WTC11 (cell line): ENCODE measurements at regions not wholly inside any gene's neighbourhood (a gene's known extent, or its start where the extent isn't known, plus 50 kb on each side); places are given as distances from the start of the nearest gene placed in this dataset.

Source experiments
- ATAC-seq: fragments of 200-7000 bp; cut with Tn5 transposase; 2 replicates; pipeline ENCODE4 v1.10.0; 2021; ENCODE audit warnings: mild to moderate bottlenecking, moderate library complexity
- CTCF ChIA-PET: fragments of 300-600 bp; sonication (Branson Sonifier 250); formaldehyde crosslinking; loops from one replicate; lab custom pipeline; 2021; ENCODE audit warnings: antibody characterized with exemption; lab: Charles Lee
- POLR2A ChIA-PET: fragments of 350-600 bp; sonication (Branson Sonifier 250); formaldehyde crosslinking; loops from one replicate; lab custom pipeline; 2021; ENCODE audit warnings: antibody characterized with exemption; lab: Charles Lee
- DNase-seq: peaks from one replicate; pipeline ENCODE4 v3.0.0; 2021; ENCODE audit warnings: low spot score
- H3K27ac Mint-ChIP-seq: 2 replicates; pipeline ENCODE4 v1.8.0; 2021; ENCODE audit warnings: mixed read lengths
- H3K27me3 Mint-ChIP-seq: 2 replicates; pipeline ENCODE4 v1.8.0; 2021; ENCODE audit warnings: low read depth, mild to moderate bottlenecking, moderate library complexity, mixed read lengths
- H3K36me3 Mint-ChIP-seq: 2 replicates; pipeline ENCODE4 v1.8.0; 2021; ENCODE audit warnings: mixed read lengths
- H3K4me1 Mint-ChIP-seq: 2 replicates; pipeline ENCODE4 v1.8.0; 2022; ENCODE audit warnings: mixed read lengths
- H3K4me3 Mint-ChIP-seq: 2 replicates; pipeline ENCODE4 v1.8.0; 2021; ENCODE audit warnings: mild to moderate bottlenecking, moderate library complexity, mixed read lengths
- H3K9me3 Mint-ChIP-seq: 2 replicates; pipeline ENCODE4 v1.8.0; 2021; ENCODE audit warnings: mixed read lengths
- FOXJ3 ChIP-seq: sonication (generic); formaldehyde crosslinking; IDR thresholded peaks from 2 replicates; pipeline ENCODE4 v1.9.0; 2021; ENCODE audit warnings: missing genetic modification reagents, mild to moderate bottlenecking, borderline replicate concordance
- GABPB1 ChIP-seq: sonication (generic); formaldehyde crosslinking; IDR thresholded peaks from 2 replicates; pipeline ENCODE4 v1.8.1; 2023; ENCODE audit warnings: mild to moderate bottlenecking, missing genetic modification reagents
- GTF2I ChIP-seq: fragments of 250-450 bp; sonication (Bioruptor Pico); conservative IDR thresholded peaks from 2 replicates; pipeline ENCODE4 v1.4.0; 2021; ENCODE audit warnings: mild to moderate bottlenecking
- SMAD4 ChIP-seq: sonication (generic); formaldehyde crosslinking; IDR thresholded peaks from 2 replicates; pipeline ENCODE4 v1.8.0; 2022; ENCODE audit warnings: mild to moderate bottlenecking, missing genetic modification reagents
- ZNF138 ChIP-seq: sonication (generic); formaldehyde crosslinking; conservative IDR thresholded peaks from 2 replicates; pipeline ENCODE4 v1.8.1; 2022; ENCODE audit warnings: mild to moderate bottlenecking, moderate library complexity, missing genetic modification reagents
- TF ChIP-seq, protein P1 (sequence below): sonication (generic); formaldehyde crosslinking; IDR thresholded peaks from 2 replicates; pipeline ENCODE4 v1.8.1; 2023; ENCODE audit warnings: mild to moderate bottlenecking, moderate library complexity, missing genetic modification reagents
- TF ChIP-seq, protein P2 (sequence below): fragments of 200-600 bp; IDR thresholded peaks from 2 replicates; pipeline ENCODE4 v1.8.0; 2022; ENCODE audit warnings: antibody characterized with exemption
- TF ChIP-seq, protein P3 (sequence below): fragments of 250-450 bp; sonication (Bioruptor Pico); IDR thresholded peaks from 2 replicates; pipeline ENCODE4 v1.9.0; 2021; ENCODE audit warnings: mild to moderate bottlenecking
- TF ChIP-seq, protein P4 (sequence below): sonication (generic); formaldehyde crosslinking; IDR thresholded peaks from 2 replicates; pipeline ENCODE4 v1.8.1; 2022; ENCODE audit warnings: mild to moderate bottlenecking, moderate library complexity, missing genetic modification reagents
- TF ChIP-seq, protein P5 (sequence below): sonication (generic); formaldehyde crosslinking; IDR thresholded peaks from 2 replicates; pipeline ENCODE4 v1.8.1; 2022; ENCODE audit warnings: mild to moderate bottlenecking, missing genetic modification reagents, moderate library complexity, borderline replicate concordance

DNA sequence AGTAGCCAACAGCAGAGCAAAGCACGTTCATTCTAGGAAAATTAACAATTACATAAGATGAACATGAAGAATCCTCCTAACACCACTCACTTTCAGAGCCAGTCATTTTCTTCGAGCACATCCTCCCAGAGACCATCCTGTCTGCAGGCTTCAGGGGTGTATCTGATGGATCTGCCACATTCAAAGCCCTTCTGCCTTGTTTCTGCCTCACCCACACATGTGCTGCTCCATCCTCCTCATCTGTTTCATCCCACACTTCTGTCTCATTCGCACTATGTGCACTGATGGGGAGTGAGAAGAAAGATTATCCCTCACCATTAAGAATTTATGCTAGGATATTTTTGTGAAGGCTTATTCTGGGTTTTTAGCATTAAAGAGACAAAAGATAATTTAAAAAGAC, 287.9 kb upstream of the PKDCC start (continued):
- TF ChIP-seq, protein P1, sequence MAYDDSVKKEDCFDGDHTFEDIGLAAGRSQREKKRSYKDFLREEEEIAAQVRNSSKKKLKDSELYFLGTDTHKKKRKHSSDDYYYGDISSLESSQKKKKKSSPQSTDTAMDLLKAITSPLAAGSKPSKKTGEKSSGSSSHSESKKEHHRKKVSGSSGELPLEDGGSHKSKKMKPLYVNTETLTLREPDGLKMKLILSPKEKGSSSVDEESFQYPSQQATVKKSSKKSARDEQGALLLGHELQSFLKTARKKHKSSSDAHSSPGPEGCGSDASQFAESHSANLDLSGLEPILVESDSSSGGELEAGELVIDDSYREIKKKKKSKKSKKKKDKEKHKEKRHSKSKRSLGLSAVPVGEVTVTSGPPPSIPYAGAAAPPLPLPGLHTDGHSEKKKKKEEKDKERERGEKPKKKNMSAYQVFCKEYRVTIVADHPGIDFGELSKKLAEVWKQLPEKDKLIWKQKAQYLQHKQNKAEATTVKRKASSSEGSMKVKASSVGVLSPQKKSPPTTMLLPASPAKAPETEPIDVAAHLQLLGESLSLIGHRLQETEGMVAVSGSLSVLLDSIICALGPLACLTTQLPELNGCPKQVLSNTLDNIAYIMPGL (CRISPR knock-in tag) = no peak

DNA sequence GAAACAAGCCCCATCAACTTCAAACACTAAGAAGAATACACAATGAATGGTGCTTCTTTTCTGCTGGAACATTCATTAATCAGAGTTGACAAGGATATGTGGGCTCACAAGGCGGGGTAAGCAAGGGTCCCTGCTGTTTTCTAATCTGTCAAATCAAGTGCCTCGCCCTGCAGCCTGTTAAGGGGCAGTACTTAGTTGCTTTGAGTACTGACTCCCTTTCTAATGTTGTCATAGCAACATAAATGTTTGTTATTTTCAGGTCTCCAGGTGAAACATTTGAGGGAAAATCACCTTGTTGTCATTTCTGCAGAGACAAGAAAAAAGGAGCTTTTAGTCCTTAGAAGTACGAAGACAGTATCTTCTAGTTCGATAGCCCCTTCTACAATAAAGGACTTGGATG, 284.7 kb upstream of the PKDCC start:
- TF ChIP-seq, protein P2, sequence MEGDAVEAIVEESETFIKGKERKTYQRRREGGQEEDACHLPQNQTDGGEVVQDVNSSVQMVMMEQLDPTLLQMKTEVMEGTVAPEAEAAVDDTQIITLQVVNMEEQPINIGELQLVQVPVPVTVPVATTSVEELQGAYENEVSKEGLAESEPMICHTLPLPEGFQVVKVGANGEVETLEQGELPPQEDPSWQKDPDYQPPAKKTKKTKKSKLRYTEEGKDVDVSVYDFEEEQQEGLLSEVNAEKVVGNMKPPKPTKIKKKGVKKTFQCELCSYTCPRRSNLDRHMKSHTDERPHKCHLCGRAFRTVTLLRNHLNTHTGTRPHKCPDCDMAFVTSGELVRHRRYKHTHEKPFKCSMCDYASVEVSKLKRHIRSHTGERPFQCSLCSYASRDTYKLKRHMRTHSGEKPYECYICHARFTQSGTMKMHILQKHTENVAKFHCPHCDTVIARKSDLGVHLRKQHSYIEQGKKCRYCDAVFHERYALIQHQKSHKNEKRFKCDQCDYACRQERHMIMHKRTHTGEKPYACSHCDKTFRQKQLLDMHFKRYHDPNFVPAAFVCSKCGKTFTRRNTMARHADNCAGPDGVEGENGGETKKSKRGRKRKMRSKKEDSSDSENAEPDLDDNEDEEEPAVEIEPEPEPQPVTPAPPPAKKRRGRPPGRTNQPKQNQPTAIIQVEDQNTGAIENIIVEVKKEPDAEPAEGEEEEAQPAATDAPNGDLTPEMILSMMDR = no peak
- TF ChIP-seq SMAD4 = no peak
- ChIA-PET CTCF (no interaction called here), POLR2A (no interaction called here)
- DNase-seq = no peak
- no peak overlapping the region for H3K27ac Mint-ChIP-seq
- H3K27me3 Mint-ChIP-seq = no peaks in the 10 kb centered on the region
- no peaks in the 10 kb centered on the region for H3K36me3 Mint-ChIP-seq
- H3K4me3 Mint-ChIP-seq = no peak overlapping the region
- no peak for ATAC-seq
- H3K4me1 Mint-ChIP-seq = no peaks in the 10 kb centered on the region
- peaks cover 3% of the 10 kb centered on the region; the same call in 1 of the 2 replicates for H3K9me3 Mint-ChIP-seq

DNA sequence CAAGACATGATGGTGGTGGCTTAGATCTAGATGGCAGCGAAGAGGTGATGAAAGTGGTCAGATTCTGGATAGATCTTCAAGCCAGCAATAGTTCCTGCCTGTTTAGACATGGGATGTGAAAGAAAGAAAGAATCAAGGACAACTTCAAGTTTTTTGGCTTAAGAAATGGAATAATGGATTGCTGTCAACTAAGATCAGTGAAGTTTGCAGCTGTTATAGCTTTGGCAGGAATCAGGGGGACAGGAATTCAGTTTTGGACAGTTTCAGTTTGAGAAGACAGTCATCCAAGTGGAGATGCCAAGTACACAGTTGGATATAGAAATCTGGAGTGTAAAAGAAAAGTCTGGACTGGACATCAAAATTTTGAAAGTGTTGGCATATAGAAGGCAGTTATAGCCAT, 283.7 kb upstream of the PKDCC start:
- TF ChIP-seq, protein P3, sequence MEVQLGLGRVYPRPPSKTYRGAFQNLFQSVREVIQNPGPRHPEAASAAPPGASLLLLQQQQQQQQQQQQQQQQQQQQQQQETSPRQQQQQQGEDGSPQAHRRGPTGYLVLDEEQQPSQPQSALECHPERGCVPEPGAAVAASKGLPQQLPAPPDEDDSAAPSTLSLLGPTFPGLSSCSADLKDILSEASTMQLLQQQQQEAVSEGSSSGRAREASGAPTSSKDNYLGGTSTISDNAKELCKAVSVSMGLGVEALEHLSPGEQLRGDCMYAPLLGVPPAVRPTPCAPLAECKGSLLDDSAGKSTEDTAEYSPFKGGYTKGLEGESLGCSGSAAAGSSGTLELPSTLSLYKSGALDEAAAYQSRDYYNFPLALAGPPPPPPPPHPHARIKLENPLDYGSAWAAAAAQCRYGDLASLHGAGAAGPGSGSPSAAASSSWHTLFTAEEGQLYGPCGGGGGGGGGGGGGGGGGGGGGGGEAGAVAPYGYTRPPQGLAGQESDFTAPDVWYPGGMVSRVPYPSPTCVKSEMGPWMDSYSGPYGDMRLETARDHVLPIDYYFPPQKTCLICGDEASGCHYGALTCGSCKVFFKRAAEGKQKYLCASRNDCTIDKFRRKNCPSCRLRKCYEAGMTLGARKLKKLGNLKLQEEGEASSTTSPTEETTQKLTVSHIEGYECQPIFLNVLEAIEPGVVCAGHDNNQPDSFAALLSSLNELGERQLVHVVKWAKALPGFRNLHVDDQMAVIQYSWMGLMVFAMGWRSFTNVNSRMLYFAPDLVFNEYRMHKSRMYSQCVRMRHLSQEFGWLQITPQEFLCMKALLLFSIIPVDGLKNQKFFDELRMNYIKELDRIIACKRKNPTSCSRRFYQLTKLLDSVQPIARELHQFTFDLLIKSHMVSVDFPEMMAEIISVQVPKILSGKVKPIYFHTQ = no peak
- no peak for TF ChIP-seq FOXJ3 (CRISPR knock-in tag)
- TF ChIP-seq, all 79 proteins: peak for 0
- CTCF ChIA-PET = interaction anchor here (0.6 kb wide), 1 partner anchor 62 kb away, joined by 3 read pairs; no protein-coding TSS in a partner anchor
- Mint-ChIP-seq H3K27me3 (no peaks in the 10 kb centered on the region), H3K9me3 (peaks cover 3% of the 10 kb centered on the region; the same call in 1 of the 2 replicates), H3K27ac (no peak overlapping the region), H3K4me1 (no peaks in the 10 kb centered on the region), H3K4me3 (no peak overlapping the region), H3K36me3 (no peaks in the 10 kb centered on the region)
- ATAC-seq (no peak), DNase-seq (no peak)
- POLR2A ChIA-PET = no interaction called here

DNA sequence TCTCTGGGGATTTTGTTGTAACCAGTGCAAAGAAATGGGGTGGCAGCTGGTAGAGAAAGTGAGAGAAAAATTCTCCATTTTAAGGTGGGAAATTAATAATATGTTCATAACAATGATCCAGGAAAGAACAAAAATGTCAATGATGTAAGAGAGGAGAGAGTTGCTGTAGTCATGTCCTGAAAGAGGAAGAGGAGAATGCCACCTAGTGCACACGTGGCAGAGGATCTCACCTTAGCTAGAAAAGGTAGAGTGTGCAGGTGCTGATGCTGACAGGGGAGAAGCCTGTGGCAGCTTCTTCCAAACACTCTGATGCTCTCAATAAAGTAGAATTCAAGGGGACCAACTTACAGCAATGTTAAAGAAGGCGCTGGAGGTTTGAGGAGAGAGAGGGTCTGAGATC, 282.9 kb upstream of the PKDCC start:
- H3K27ac Mint-ChIP-seq = no peak overlapping the region
- ChIA-PET POLR2A (no interaction called here), CTCF (interaction anchor here (0.9 kb wide), 1 partner anchor 9 kb away, joined by 3 read pairs; no protein-coding TSS in a partner anchor)
- DNase-seq = no peak
- H3K27me3 Mint-ChIP-seq = no peaks in the 10 kb centered on the region
- TF ChIP-seq GTF2I (CRISPR knock-in tag) (no peak), ZNF138 (CRISPR knock-in tag) (no peak), GABPB1 (no peak)
- TF ChIP-seq, protein P4, sequence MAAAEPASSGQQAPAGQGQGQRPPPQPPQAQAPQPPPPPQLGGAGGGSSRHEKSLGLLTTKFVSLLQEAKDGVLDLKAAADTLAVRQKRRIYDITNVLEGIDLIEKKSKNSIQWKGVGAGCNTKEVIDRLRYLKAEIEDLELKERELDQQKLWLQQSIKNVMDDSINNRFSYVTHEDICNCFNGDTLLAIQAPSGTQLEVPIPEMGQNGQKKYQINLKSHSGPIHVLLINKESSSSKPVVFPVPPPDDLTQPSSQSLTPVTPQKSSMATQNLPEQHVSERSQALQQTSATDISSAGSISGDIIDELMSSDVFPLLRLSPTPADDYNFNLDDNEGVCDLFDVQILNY (CRISPR knock-in tag) = no peak
- TF ChIP-seq, protein P5, sequence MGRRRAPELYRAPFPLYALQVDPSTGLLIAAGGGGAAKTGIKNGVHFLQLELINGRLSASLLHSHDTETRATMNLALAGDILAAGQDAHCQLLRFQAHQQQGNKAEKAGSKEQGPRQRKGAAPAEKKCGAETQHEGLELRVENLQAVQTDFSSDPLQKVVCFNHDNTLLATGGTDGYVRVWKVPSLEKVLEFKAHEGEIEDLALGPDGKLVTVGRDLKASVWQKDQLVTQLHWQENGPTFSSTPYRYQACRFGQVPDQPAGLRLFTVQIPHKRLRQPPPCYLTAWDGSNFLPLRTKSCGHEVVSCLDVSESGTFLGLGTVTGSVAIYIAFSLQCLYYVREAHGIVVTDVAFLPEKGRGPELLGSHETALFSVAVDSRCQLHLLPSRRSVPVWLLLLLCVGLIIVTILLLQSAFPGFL = no peak
- H3K36me3 Mint-ChIP-seq = no peaks in the 10 kb centered on the region
- peaks cover 3% of the 10 kb centered on the region; the same call in 1 of the 2 replicates for H3K9me3 Mint-ChIP-seq
- H3K4me3 Mint-ChIP-seq = no peak overlapping the region
- no peak for ATAC-seq
- H3K4me1 Mint-ChIP-seq = no peaks in the 10 kb centered on the region
